ENCODE measurements at regions not wholly inside any gene's neighbourhood (a gene's known extent, or its start where the extent isn't known, plus 50 kb on each side); places are given as distances from the start of the nearest gene placed in this dataset.

DNA sequence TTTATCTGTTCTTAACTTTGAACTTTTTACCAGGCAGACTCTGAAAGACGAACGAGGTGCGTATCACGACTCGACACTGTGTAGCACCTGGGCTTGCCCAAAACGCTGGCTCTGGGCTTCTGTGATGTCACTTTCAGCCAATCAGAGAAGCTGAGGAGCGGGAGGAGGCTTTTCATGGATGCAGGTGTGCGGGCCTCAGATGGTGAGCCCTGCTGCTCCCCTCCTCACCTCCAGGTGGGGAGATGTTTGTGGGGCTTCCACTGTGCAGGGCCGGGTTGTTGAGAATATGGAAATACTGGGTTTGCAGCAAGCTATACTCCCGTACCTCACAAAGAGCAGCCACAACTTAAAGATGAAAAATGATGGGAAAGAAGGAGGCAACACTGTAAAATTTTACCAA lies 246.3 kb downstream of the IRX2 start:
- TF ChIP-seq, protein P1, sequence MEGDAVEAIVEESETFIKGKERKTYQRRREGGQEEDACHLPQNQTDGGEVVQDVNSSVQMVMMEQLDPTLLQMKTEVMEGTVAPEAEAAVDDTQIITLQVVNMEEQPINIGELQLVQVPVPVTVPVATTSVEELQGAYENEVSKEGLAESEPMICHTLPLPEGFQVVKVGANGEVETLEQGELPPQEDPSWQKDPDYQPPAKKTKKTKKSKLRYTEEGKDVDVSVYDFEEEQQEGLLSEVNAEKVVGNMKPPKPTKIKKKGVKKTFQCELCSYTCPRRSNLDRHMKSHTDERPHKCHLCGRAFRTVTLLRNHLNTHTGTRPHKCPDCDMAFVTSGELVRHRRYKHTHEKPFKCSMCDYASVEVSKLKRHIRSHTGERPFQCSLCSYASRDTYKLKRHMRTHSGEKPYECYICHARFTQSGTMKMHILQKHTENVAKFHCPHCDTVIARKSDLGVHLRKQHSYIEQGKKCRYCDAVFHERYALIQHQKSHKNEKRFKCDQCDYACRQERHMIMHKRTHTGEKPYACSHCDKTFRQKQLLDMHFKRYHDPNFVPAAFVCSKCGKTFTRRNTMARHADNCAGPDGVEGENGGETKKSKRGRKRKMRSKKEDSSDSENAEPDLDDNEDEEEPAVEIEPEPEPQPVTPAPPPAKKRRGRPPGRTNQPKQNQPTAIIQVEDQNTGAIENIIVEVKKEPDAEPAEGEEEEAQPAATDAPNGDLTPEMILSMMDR (IDR thresholded peaks at IDR 0.05; ENCODE audit: insufficient read depth, low read depth, low read length) = no peak
- no peak for TF ChIP-seq EZH2 (IDR thresholded peaks at IDR 0.05; ENCODE audit: insufficient read depth, low read length)

Data from astrocyte (in vitro differentiated cells and primary cell).